GM13977 (cell line): ENCODE measurements at regions not wholly inside any gene's neighbourhood (a gene's known extent, or its start where the extent isn't known, plus 50 kb on each side); places are given as distances from the start of the nearest gene placed in this dataset.

Experiments used
- DNase-seq: peaks from one replicate; pipeline ENCODE4 v3.0.0; 2012; ENCODE audit warnings: low spot score
- CTCF ChIP-seq: IDR thresholded peaks from 2 replicates; pipeline ENCODE4 v1.5.1; 2012; ENCODE audit warnings: mild to moderate bottlenecking, control low read depth; ENCODE audit not compliant: insufficient read depth; ENCODE audit errors: extremely low read depth, missing control alignments
- in situ Hi-C: fragments of 300-500 bp; cut with MboI; formaldehyde crosslinking; loops from one replicate; pipeline ENCODE4 v1.12.0; 2022; ENCODE audit warnings: low sequenced_read_pairs, low pct_unique_long_range_greater_than_20kb, mixed read lengths, inconsistent platforms; ENCODE audit not compliant: unreplicated experiment

GRCh38 chr5:112024221-112024620 lies 267.2 kb upstream of the NREP start:
- DNase-seq = no peak
- in situ Hi-C loops = no loop called here
- TF ChIP-seq CTCF = no peak

DNA sequence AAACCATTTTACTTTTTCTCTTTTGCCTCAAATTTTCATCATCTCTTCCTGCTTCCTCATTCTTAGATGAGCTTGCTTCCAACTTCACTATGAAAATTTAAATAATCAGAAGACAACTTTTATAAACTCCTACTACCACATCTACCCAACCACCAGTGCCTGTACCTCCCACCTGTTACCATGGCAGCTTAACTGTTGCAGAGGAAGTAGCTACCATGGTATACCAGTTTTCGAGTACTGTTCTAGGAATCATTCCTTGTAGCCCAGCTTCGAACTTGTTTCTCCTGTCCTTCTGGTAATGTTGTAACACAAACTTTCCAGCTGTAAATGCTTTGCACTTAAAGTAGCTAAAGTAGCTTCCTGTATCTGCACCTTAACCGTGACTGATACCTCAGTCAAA lies 266.8 kb upstream of the NREP start:
- DNase-seq = no peak
- no peak for TF ChIP-seq CTCF
- in situ Hi-C loops = no loop called here

GRCh38 chr5:112018846-112019245 lies 261.9 kb upstream of the NREP start:
- no peak for DNase-seq
- in situ Hi-C loops = no loop called here

DNA sequence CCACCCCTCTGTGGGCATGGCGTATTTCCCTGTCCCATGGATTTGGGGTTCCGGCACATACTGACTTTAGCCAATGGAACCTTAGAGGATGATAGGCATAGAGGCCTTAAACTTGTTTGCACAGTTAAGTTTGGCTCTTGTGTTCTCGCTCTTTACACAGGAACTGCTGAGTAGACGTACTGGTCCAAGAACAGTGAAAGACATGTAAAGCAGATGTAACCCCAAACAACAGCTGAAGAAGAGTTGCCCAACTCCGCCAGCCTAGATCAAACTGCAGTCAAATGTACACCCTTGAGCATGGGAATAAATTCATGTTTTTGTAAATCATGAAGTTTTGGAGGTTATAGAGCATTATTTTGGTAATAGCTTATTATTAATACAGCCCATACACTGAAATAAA lies 260.0 kb upstream of the NREP start:
- in situ Hi-C loops = no loop called here
- TF ChIP-seq CTCF = no peak
- no peak for DNase-seq

More at GRCh38 chr5:112018846-112019245, 261.9 kb upstream of the NREP start:
- no peak for TF ChIP-seq CTCF

- no peak for DNase-seq
- in situ Hi-C loops = no loop called here
- no peak for TF ChIP-seq CTCF
Measured at GRCh38 chr5:112014783-112015395, 257.9 kb upstream of the NREP start.

DNA sequence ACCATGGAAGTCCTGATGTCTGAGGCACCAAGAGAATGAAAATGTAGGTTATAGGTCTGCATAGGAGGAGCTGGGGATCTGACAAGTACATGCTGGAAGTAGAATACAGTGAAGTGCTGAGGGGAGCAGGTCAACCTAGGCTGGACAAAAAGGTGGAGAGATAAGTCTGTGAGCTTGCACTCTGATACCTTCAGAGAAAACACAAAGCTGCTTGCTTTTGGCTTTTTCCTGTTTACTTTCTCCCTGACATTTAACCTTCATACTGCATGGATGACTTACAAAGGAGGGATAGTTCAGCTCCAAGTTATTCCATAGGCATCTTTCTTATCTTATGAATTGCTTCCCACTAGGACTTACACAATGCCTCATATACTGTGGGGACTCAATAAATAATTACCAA lies 256.7 kb upstream of the NREP start:
- in situ Hi-C loops = no loop called here
- DNase-seq = no peak

More for the DNA sequence above, 256.7 kb upstream of the NREP start:
- no peak for TF ChIP-seq CTCF
